Right lobe of liver (tissue), 4 donors: ENCODE measurements at regions not wholly inside any gene's neighbourhood (a gene's known extent, or its start where the extent isn't known, plus 50 kb on each side); places are given as distances from the start of the nearest gene placed in this dataset.

Source experiments
- CTCF ChIP-seq, 4 donors: fragments of 200-600 bp in 3 of 4; fragments of 450-650 bp in 1 of 4; IDR thresholded peaks; one replicate each; pipeline versions ENCODE4 v1.5.1 to v1.8.0; 2016 to 2022; ENCODE audit warnings: antibody characterized with exemption in 4 of 4, mild to moderate bottlenecking in 2 of 4
- POLR2A ChIP-seq: fragments of 450-650 bp; IDR thresholded peaks from one replicate; pipeline ENCODE4 v1.6.1; 2017; ENCODE audit warnings: antibody characterized with exemption, mild to moderate bottlenecking
- donor health status: DM: no; HTN: no; CAD: no.
- donor health status: DM: no; HTN: no; CAD: no.
- donor health status: DM: no; HTN: yes; CAD: no.

- TF ChIP-seq CTCF (IDR thresholded peaks at IDR 0.05), result no peak
- TF ChIP-seq POLR2A, result no peak
Measured at GRCh38 chr3:151630938-151631441, 102.7 kb upstream of the AADACL2 start.
